H9 (cell line): ENCODE measurements at regions not wholly inside any gene's neighbourhood (a gene's known extent, or its start where the extent isn't known, plus 50 kb on each side); places are given as distances from the start of the nearest gene placed in this dataset.

Experiments used
- DNase-seq: peaks from one replicate; pipeline ENCODE4 v3.0.0-alpha.2; 2017
- H2AFZ ChIP-seq: one replicate; pipeline ENCODE4 v1.6.1; 2013; ENCODE audit warnings: mild to moderate bottlenecking, low read length, control low read depth, moderate library complexity
- H2AK5ac ChIP-seq: 2 replicates; pipeline ENCODE4 v1.6.1; 2013; ENCODE audit warnings: low read length, control low read depth, mixed read lengths; ENCODE audit not compliant: insufficient read length
- H2BK120ac ChIP-seq: one replicate; pipeline ENCODE4 v1.6.1; 2013; ENCODE audit warnings: low read depth, mild to moderate bottlenecking, low read length, control low read depth, inconsistent platforms; ENCODE audit not compliant: poor library complexity, severe bottlenecking
- H2BK12ac ChIP-seq: 2 replicates; pipeline ENCODE4 v1.6.1; 2013; ENCODE audit warnings: low read length, control low read depth, mixed read lengths, low read depth; ENCODE audit not compliant: insufficient read length
- H2BK15ac ChIP-seq: 2 replicates; pipeline ENCODE4 v1.6.1; 2013; ENCODE audit warnings: low read depth, low read length, control low read depth
- H2BK20ac ChIP-seq: one replicate; pipeline ENCODE4 v1.6.1; 2013; ENCODE audit warnings: low read depth, mild to moderate bottlenecking, low read length, control low read depth, inconsistent platforms; ENCODE audit not compliant: poor library complexity, severe bottlenecking
- H2BK5ac ChIP-seq: 2 replicates; pipeline ENCODE4 v1.6.1; 2013; ENCODE audit warnings: low read length, control low read depth, mixed read lengths; ENCODE audit not compliant: insufficient read length
- H3K14ac ChIP-seq: 2 replicates; pipeline ENCODE4 v1.6.1; 2013; ENCODE audit warnings: low read length, control low read depth; ENCODE audit not compliant: insufficient read depth
- H3K18ac ChIP-seq: 2 replicates; pipeline ENCODE4 v1.6.1; 2013; ENCODE audit warnings: low read depth, mild to moderate bottlenecking, mixed read lengths, low read length, control low read depth; ENCODE audit not compliant: insufficient read length
- H3K23ac ChIP-seq: 2 replicates; pipeline ENCODE4 v1.6.1; 2013; ENCODE audit warnings: low read length, control low read depth, mixed read lengths, low read depth; ENCODE audit not compliant: insufficient read length
- H3K23me2 ChIP-seq: 2 replicates; pipeline ENCODE4 v1.6.1; 2013; ENCODE audit warnings: low read depth, mild to moderate bottlenecking, mixed read lengths, low read length, control low read depth; ENCODE audit not compliant: insufficient read length, poor library complexity, severe bottlenecking
- H3K27ac ChIP-seq: 2 replicates; pipeline ENCODE4 v1.5.1; 2013; ENCODE audit warnings: low read length, control low read depth, mixed read lengths, low read depth; ENCODE audit not compliant: insufficient read length
- H3K27me3 ChIP-seq: 2 replicates; pipeline ENCODE4 v1.6.1; 2013; ENCODE audit warnings: low read length, control low read depth, inconsistent platforms; ENCODE audit not compliant: insufficient read depth
- H3K4ac ChIP-seq: 2 replicates; pipeline ENCODE4 v1.6.1; 2013; ENCODE audit warnings: low read depth, mild to moderate bottlenecking, control low read depth, inconsistent platforms, low read length, moderate library complexity
- H3K4me1 ChIP-seq: 2 replicates; pipeline ENCODE4 v1.6.1; 2013; ENCODE audit warnings: low read length, control low read depth, inconsistent platforms; ENCODE audit not compliant: insufficient read depth
- H3K4me2 ChIP-seq: 2 replicates; pipeline ENCODE4 v1.6.1; 2013; ENCODE audit warnings: low read length, control low read depth, mixed read lengths; ENCODE audit not compliant: insufficient read length, insufficient read depth
- H3K56ac ChIP-seq: 2 replicates; pipeline ENCODE4 v1.6.1; 2013; ENCODE audit warnings: low read depth, mild to moderate bottlenecking, mixed read lengths, low read length, control low read depth; ENCODE audit not compliant: insufficient read length
- H3K79me1 ChIP-seq: 2 replicates; pipeline ENCODE4 v1.6.1; 2013; ENCODE audit warnings: low read depth, mild to moderate bottlenecking, moderate library complexity, low read length, control low read depth, inconsistent platforms; ENCODE audit not compliant: insufficient read depth, poor library complexity, severe bottlenecking
- H3K79me2 ChIP-seq: 2 replicates; pipeline ENCODE4 v1.6.1; 2013; ENCODE audit warnings: low read length, control low read depth, inconsistent platforms; ENCODE audit not compliant: insufficient read depth
- H3K9ac ChIP-seq: 2 replicates; pipeline ENCODE4 v1.6.1; 2013; ENCODE audit warnings: low read length, control low read depth, mixed read lengths; ENCODE audit not compliant: insufficient read length; ENCODE audit errors: extremely low read depth
- H3K9me3 ChIP-seq: one replicate; pipeline ENCODE4 v1.6.1; 2013; ENCODE audit warnings: low read depth, low read length, inconsistent platforms; ENCODE audit not compliant: control insufficient read depth
- H3T11ph ChIP-seq: one replicate; pipeline ENCODE4 v1.6.1; 2013; ENCODE audit warnings: mild to moderate bottlenecking, low read length, control low read depth, inconsistent platforms
- H4K20me1 ChIP-seq: one replicate; pipeline ENCODE4 v1.6.1; 2013; ENCODE audit not compliant: control insufficient read depth, insufficient read length, insufficient read depth
- H4K5ac ChIP-seq: 2 replicates; pipeline ENCODE4 v1.6.1; 2013; ENCODE audit warnings: low read depth, mild to moderate bottlenecking, mixed read lengths, low read length, control low read depth; ENCODE audit not compliant: insufficient read length
- H4K8ac ChIP-seq: replicated peaks from 2 replicates; pipeline ENCODE4 v1.6.1; 2013; ENCODE audit warnings: low read length, control low read depth, mixed read lengths, low read depth; ENCODE audit not compliant: insufficient read length
- H4K91ac ChIP-seq: 2 replicates; pipeline ENCODE4 v1.6.1; 2013; ENCODE audit warnings: low read depth, mild to moderate bottlenecking, moderate library complexity, mixed read lengths, low read length, control low read depth; ENCODE audit not compliant: insufficient read length
- H3K27ac Mint-ChIP-seq, 3 experiments: 2 replicates in 2 of 3; 3 replicates in 1 of 3; pipeline ENCODE4 v1.8.0; 2020 to 2021; ENCODE audit warnings: mixed read lengths in 3 of 3, mild to moderate bottlenecking in 1 of 3, moderate library complexity in 1 of 3
- H3K27me3 Mint-ChIP-seq: 2 replicates; pipeline ENCODE4 v1.8.0; 2021; ENCODE audit warnings: low read depth, mild to moderate bottlenecking, moderate library complexity, mixed read lengths
- H3K36me3 Mint-ChIP-seq, 3 experiments: 2 replicates in 2 of 3; 3 replicates in 1 of 3; pipeline ENCODE4 v1.8.0; 2020 to 2021; ENCODE audit warnings: low read depth in 3 of 3, mixed read lengths in 3 of 3; ENCODE audit not compliant: insufficient read depth in 1 of 3
- H3K4me1 Mint-ChIP-seq, 2 experiments: 2 replicates each; pipeline ENCODE4 v1.8.0; 2020; ENCODE audit warnings: mixed read lengths in 2 of 2
- H3K4me3 Mint-ChIP-seq, 2 experiments: 2 replicates in 1 of 2; 3 replicates in 1 of 2; pipeline ENCODE4 v1.8.0; 2020 to 2021; ENCODE audit warnings: mild to moderate bottlenecking in 2 of 2, mixed read lengths in 2 of 2, moderate library complexity in 1 of 2
- H3K9me3 Mint-ChIP-seq, 2 experiments: 2 replicates in 1 of 2; 3 replicates in 1 of 2; pipeline ENCODE4 v1.8.0; 2020; ENCODE audit warnings: mild to moderate bottlenecking in 2 of 2, mixed read lengths in 2 of 2, moderate library complexity in 1 of 2
- WGBS: extraction: QIAGEN DNeasy Blood & Tissue Kit; methylation state at CpG from one replicate; pipeline ENCODE4 v1.1.7; 2013; ENCODE audit warnings: missing lambda C conversion rate, low lambda C conversion rate, mixed read lengths; ENCODE audit not compliant: insufficient read length; ENCODE audit errors: extremely low coverage; 5-methylcytosine and 5-hydroxymethylcytosine counted together
- TF ChIP-seq, protein P1 (sequence below): fragments of 200-600 bp; sonication (generic); conservative IDR thresholded peaks from 3 replicates; pipeline ENCODE4 v1.8.0; 2021; ENCODE audit warnings: antibody characterized with exemption, mild to moderate bottlenecking

- 100% methylated on average over 1 of the region's 3 CpGs for WGBS
- H3K18ac ChIP-seq, result no peak overlapping the region
- H3K27ac Mint-ChIP-seq, result no peak overlapping the region
Measured at GRCh38 chr21:28439788-28440187, 552.9 kb downstream of the LTN1 start.

More at GRCh38 chr21:28439788-28440187, 552.9 kb downstream of the LTN1 start:
- Mint-ChIP-seq H3K4me3 (no peak overlapping the region), H3K36me3 (no peaks in the 10 kb centered on the region), H3K4me1 (no peaks in the 10 kb centered on the region), H3K9me3 (no peaks in the 10 kb centered on the region), H3K27me3 (no peaks in the 10 kb centered on the region)
- H3K79me2 ChIP-seq, result no peaks in the 10 kb centered on the region
- DNase-seq, result no peak
- no peak overlapping the region for H2BK20ac ChIP-seq
- H3T11ph ChIP-seq, result no peak overlapping the region
- no peak overlapping the region for H4K91ac ChIP-seq
- no peak overlapping the region for H3K9ac ChIP-seq
- no peak overlapping the region for H2AFZ ChIP-seq
- no peak overlapping the region for H2BK5ac ChIP-seq
- TF ChIP-seq, protein P1, sequence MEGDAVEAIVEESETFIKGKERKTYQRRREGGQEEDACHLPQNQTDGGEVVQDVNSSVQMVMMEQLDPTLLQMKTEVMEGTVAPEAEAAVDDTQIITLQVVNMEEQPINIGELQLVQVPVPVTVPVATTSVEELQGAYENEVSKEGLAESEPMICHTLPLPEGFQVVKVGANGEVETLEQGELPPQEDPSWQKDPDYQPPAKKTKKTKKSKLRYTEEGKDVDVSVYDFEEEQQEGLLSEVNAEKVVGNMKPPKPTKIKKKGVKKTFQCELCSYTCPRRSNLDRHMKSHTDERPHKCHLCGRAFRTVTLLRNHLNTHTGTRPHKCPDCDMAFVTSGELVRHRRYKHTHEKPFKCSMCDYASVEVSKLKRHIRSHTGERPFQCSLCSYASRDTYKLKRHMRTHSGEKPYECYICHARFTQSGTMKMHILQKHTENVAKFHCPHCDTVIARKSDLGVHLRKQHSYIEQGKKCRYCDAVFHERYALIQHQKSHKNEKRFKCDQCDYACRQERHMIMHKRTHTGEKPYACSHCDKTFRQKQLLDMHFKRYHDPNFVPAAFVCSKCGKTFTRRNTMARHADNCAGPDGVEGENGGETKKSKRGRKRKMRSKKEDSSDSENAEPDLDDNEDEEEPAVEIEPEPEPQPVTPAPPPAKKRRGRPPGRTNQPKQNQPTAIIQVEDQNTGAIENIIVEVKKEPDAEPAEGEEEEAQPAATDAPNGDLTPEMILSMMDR, result no peak
- no peaks in the 10 kb centered on the region for H3K27me3 ChIP-seq
- no peaks in the 10 kb centered on the region for H3K4me1 ChIP-seq
- H3K56ac ChIP-seq, result no peak overlapping the region
- H3K23ac ChIP-seq, result no peak overlapping the region
- no peak overlapping the region for H4K5ac ChIP-seq
- no peak overlapping the region for H2BK15ac ChIP-seq
- no peak overlapping the region for H2BK12ac ChIP-seq
- H3K4me2 ChIP-seq, result no peak overlapping the region
- H3K23me2 ChIP-seq, result no peaks in the 10 kb centered on the region
- H3K79me1 ChIP-seq, result no peaks in the 10 kb centered on the region
- no peaks in the 10 kb centered on the region for H3K9me3 ChIP-seq
- H2AK5ac ChIP-seq, result no peak overlapping the region
- H3K27ac ChIP-seq, result no peak overlapping the region
- no peaks in the 10 kb centered on the region for H4K20me1 ChIP-seq
- H4K8ac ChIP-seq, result no peak overlapping the region
- H3K14ac ChIP-seq, result no peak overlapping the region
- H2BK120ac ChIP-seq, result no peak overlapping the region
- H3K4ac ChIP-seq, result no peak overlapping the region
